GM18867 (cell line): ENCODE measurements at regions not wholly inside any gene's neighbourhood (a gene's known extent, or its start where the extent isn't known, plus 50 kb on each side); places are given as distances from the start of the nearest gene placed in this dataset.

Source experiments
- ATAC-seq: cut with Tn5 transposase; IDR thresholded peaks from one replicate; pipeline ENCODE4 v1.9.1; 2021; ENCODE audit warnings: mild to moderate bottlenecking, moderate library complexity; ENCODE audit not compliant: unreplicated experiment

DNA sequence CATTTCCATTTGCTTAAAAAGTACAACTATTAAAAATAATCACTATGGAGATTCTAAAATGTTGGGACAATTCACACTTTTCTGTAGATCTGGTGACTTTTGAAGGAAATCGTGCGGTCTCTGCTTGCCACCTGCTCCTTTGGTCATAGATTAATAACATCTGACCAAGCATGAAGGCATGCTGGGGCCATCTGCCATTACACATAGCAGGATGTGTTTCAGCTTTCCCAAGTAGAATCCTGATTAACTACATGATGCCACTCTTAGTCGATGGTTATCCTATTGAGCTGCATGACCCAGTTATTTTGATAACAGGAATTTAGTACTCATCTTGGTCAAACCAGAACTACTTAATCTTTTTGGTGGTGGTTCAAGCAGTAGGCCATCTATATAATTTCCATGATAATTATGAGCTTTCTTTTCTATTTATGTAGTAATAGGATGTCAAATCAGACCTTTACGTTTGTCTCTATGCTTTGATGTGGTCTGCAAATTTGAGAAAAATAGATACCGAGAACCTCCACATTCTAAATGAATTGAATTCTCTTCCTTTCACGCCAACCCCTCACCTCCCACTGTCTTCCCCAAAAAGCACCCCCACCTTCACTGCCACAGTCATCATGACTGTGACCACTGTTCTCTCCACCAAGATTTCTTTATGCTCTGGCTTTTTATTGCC lies 158.1 kb downstream of the DIPK2A start:
- no peak for ATAC-seq

DNA sequence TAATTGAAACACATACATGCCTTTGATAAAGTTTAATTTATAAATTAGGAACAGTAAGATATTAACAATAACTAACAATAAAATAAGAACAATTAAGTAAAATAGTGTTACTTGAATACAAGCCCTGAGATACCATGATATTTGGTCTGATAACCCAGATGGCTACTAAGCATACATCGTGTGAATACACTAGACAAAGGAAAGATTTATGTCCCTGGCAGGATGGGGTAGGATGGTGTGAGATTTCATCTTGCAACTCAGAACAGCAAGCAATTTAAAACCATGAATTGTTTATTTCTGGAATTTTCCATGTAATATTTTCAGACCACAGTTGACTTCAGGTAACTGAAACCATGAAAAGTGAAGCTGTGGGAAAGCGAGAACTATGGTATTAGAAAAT lies 169.5 kb downstream of the DIPK2A start:
- no peak for ATAC-seq

GRCh38 chr3:144141496-144141895 lies 169.9 kb downstream of the DIPK2A start:
- ATAC-seq: no peak

GRCh38 chr3:144142151-144142840 lies 170.7 kb downstream of the DIPK2A start:
- ATAC-seq: no peak

DNA sequence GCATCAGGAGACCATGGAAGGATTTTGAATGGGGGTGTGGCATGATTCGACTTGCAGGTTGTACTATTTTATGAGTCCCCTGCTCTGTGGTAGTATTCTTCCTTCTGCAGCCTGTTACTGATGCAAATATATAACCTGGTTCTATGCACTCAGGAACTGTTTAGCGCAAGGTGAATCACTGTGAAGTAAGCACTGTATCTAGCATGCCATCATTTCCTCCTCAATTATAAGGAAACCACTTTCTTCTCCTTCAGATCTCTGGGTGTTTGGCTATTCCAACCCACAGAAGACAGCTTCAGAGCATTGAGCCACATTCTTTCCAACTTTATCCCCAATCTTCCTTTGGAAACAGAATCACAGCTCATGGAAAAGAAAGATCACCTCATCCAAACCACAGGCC lies 176.7 kb downstream of the DIPK2A start:
- no peak for ATAC-seq

- ATAC-seq: no peak
These were observed 180.4 kb downstream of the DIPK2A start for GRCh38 chr3:144151983-144152382.

DNA sequence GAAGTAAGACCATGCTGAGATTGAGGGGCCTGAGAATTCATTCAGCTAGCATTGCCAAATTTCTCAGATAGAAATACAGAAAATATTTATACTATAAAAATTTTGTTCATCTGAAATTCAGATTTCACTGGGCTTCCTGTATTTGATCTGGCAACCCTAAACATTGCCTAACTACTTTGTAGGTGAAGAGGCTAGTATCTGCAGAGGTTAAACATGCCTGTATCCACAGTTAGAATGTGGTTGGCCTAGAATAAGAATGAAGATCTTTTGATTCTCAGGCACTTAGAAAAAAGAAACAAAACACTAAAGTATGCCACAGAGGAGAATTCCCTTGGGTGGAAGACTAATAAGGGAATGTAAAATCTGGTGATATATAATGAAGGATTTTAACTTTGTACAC lies 189.0 kb downstream of the DIPK2A start:
- no peak for ATAC-seq

GRCh38 chr3:144162042-144162441 lies 190.4 kb downstream of the DIPK2A start:
- no peak for ATAC-seq

DNA sequence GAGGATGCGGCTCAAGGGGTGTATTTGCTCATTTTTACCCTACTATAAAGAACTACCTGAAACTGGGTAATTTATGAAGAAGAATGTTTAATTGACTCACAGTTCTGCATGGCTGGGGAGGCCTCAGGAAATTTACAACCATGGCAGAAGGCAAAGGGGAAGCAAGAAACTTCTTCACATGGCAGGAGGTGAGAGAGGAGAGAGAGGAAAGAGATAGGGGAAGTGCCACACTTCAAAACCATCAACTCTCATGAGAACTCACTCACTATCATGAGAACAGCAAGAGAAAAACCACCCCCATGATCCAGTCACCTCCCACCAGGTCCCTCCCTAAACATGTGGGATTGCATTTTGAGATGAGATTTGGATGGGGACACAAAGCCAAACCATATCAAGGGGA lies 192.7 kb downstream of the DIPK2A start:
- no peak for ATAC-seq

DNA sequence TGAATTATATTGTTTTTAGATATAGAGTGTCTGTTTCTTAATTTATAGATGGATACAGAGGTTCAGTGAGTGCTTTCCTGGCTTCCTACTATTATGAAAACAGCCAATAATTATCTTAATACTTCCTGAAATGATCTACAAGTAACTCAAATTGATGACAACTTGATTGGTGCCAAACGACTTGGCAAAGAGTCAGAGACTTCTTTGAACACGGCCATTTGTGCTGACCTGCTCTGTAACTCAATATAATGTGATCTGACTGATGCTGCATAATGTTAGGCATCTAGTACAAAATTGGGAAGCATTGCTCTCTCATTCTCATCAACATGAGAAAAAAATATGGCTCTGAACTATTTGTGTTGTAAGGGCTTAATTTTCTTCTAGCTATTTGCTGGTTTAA lies 193.9 kb downstream of the DIPK2A start:
- ATAC-seq: no peak

DNA sequence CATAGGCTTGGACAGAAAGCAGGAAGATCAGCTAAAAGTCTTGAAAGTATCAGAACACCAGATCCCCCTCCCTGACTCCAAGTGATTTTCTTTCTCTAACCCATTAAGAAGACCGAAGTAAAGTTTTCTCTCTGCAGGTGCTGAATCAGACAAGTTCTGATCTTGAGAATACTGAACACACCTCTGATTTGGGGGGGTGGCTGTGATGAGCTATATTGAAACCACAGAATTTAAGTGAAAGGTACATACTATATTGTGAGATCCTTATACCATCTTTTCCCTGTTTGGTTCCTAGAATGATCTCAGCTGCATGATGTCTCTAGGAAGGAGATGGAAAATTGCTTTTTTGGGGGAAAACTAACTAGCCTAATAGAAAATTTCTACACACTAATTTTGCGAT lies 196.0 kb downstream of the DIPK2A start:
- ATAC-seq: peak; percentile 52

DNA sequence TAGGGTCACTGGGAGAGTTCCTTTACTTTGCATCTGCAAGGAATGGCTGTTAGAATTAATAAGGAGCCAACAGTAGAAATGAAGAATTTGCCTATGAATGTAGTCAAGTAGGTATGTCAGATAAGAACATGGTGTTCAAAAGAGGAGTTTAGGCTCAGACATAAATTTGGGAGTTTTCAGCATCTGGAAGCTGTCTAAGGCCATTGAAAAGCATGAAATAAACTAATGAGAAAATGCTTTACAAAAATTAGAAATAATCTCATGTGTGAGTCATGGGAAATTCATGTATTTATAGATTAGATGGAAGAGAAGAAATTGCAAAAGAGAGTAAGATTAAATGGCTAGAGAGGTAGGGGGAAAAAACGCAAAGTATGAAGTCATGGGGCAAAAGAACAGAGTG lies 201.9 kb downstream of the DIPK2A start:
- no peak for ATAC-seq

GRCh38 chr3:144175644-144176425 lies 204.2 kb downstream of the DIPK2A start:
- no peak for ATAC-seq

DNA sequence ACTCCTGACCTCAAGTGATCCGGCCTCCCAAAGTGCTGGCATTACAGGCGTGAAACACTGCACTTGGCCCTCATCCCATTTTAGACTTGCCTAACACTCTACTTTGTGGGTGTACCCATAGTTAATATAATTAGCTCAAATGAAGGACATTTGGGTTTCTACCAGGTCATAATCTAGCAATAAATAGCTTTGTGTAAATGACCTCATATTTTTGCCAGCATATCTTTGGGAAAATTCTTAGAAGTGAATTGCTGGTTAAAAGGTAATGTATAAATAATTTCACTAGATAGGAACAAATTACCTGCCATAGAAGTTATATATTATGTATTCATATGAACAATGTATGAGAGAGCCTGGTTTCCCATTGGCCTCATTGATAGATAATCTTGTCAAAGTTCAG lies 206.0 kb downstream of the DIPK2A start:
- no peak for ATAC-seq

DNA sequence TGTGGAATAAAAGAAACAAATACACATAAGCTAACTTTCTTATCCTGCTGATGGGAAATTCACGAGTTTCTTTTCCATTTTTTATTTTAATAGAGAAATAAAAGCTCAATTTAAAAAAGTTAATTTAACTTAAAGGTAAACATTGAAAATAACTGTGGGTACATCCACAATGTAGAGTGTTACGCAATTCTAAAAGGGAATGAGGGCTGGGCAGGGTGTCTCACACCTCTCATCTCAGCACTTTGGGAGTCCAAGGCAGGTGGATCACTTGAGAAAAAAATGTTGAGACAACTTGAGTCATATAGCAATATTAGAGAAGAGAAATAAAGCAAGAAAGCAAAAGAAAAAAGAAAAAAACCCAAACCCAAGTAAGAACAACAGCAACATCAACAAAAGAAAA lies 207.0 kb downstream of the DIPK2A start:
- ATAC-seq: no peak

- ATAC-seq: no peak
These were observed 209.4 kb downstream of the DIPK2A start for GRCh38 chr3:144181062-144181461.

DNA sequence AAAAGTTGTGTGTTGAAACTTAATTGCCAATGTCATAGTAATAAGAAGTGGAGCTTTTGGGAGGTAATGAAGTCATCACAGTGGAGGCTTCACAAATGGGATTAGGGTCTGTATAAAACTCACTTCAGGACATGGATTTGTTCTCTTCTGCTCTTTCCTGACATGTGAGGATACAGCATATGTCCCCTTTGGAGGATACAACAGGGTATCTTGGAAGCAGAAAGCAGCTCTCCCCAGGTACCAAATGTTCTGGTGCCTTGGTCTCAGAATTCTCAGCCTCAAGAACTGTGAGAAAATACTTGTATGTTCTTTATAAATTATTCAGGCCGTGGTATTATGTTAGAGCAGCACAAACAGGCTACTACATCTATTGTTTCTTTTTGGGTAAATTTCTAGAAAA lies 210.9 kb downstream of the DIPK2A start:
- no peak for ATAC-seq

DNA sequence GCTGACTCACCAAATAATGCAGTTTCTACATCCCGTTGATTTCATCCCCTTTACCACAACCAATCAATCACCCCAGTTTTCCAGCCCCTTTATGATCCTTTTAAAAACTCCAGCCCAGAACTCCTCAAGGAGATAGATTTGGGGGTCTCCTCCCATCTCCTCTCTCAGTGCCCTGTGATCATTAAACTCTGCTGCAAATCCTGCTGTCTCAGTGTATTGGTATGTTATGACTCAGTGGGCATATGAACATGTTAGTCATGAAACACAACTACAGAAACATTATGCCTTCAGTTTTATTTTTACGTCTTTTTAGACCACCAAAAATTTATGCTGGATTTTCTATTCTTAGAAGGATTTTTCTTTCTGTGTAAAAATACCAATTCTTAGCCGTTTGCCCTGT lies 213.7 kb downstream of the DIPK2A start:
- ATAC-seq: no peak

GRCh38 chr3:144187531-144188210 lies 216.0 kb downstream of the DIPK2A start:
- no peak for ATAC-seq

DNA sequence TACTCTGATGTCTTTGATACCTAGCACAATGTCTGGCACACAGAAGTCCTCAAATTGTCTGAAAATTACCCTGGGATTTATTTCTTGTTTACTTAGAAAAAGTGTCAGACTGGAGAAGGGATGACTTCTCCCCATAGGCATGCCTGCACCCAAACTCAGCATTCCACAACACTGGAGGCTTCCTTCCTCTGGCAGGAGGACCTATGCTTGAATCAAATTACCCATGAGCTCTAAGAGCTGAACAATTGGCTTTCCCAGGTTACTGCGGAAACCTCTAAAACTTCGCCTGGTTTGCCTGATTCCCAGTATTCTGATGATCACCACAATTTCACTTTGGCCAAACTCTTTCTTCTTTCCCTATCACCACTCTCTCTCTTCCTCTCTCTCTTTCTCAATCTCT lies 217.4 kb downstream of the DIPK2A start:
- ATAC-seq: no peak

- no peak for ATAC-seq
These were observed 225.5 kb downstream of the DIPK2A start for GRCh38 chr3:144197116-144197515.
